ENCODE measurements at regions not wholly inside any gene's neighbourhood (a gene's known extent, or its start where the extent isn't known, plus 50 kb on each side); places are given as distances from the start of the nearest gene placed in this dataset.

GRCh38 chr21:23245255-23245654 is 2247.0 kb downstream of the NCAM2 start:
- DNase-seq (ENCODE audit: low spot score in 2 of 2): no peak
- no peak for TF ChIP-seq POLR2A (IDR thresholded peaks at IDR 0.05)
- TF ChIP-seq, protein P1, sequence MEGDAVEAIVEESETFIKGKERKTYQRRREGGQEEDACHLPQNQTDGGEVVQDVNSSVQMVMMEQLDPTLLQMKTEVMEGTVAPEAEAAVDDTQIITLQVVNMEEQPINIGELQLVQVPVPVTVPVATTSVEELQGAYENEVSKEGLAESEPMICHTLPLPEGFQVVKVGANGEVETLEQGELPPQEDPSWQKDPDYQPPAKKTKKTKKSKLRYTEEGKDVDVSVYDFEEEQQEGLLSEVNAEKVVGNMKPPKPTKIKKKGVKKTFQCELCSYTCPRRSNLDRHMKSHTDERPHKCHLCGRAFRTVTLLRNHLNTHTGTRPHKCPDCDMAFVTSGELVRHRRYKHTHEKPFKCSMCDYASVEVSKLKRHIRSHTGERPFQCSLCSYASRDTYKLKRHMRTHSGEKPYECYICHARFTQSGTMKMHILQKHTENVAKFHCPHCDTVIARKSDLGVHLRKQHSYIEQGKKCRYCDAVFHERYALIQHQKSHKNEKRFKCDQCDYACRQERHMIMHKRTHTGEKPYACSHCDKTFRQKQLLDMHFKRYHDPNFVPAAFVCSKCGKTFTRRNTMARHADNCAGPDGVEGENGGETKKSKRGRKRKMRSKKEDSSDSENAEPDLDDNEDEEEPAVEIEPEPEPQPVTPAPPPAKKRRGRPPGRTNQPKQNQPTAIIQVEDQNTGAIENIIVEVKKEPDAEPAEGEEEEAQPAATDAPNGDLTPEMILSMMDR (IDR thresholded peaks at IDR 0.05): no peak
- WGBS, 2 donors: 75 to 78% methylated on average over 2 of the region's 2 CpGs
- no peak overlapping the region for H3K4me3 ChIP-seq (ENCODE audit: low read depth, poor library complexity, severe bottlenecking)
- intact Hi-C loops (cut with DNase I; ENCODE audit: low total_unique reads): no loop called here

GRCh38 chr21:23223882-23224281 is 2225.7 kb downstream of the NCAM2 start:
- DNase-seq (ENCODE audit: low spot score in 2 of 2): no peak
- WGBS, 2 donors: 81 to 84% methylated on average over 2 of the region's 2 CpGs
- no peak for TF ChIP-seq POLR2A (IDR thresholded peaks at IDR 0.05)
- TF ChIP-seq, protein P1 (IDR thresholded peaks at IDR 0.05): no peak
- no peak overlapping the region for H3K4me3 ChIP-seq (ENCODE audit: low read depth, poor library complexity, severe bottlenecking)
- intact Hi-C loops (cut with DNase I; ENCODE audit: low total_unique reads): no loop called here

- TF ChIP-seq, protein P1 (IDR thresholded peaks at IDR 0.05): no peak
- TF ChIP-seq POLR2A (IDR thresholded peaks at IDR 0.05): no peak
- H3K4me3 ChIP-seq (ENCODE audit: low read depth, poor library complexity, severe bottlenecking): no peak overlapping the region
- intact Hi-C loops (cut with DNase I; ENCODE audit: low total_unique reads): no loop called here
- DNase-seq (ENCODE audit: low spot score in 2 of 2): no peak
- WGBS, 2 donors: 48 to 59% methylated on average over 1 of the region's 1 CpG
Observed at GRCh38 chr21:23218667-23219066, 2220.5 kb downstream of the NCAM2 start.

DNA sequence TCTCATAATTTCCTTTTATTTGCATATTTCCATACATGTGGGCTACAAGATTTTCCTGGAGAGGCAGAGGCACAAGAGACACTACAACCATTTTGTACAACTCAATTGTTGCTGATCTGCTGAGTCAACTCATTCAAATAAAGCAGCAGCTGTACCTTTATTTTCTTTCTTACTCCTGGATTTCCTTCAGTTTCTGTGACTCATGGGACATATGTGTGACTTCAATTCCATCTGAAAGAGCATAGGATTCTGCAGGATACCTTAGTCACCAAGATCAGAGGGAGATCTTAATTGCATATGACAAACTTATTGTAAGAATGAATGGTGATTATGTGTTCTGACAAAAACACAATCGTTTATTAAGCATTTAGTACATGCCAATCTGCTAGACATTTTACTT is 2219.4 kb downstream of the NCAM2 start:
- no peak for DNase-seq (ENCODE audit: low spot score in 2 of 2)
- TF ChIP-seq POLR2A (IDR thresholded peaks at IDR 0.05): no peak
- TF ChIP-seq, protein P1 (IDR thresholded peaks at IDR 0.05): no peak
- intact Hi-C loops (cut with DNase I; ENCODE audit: low total_unique reads): no loop called here
- H3K4me3 ChIP-seq (ENCODE audit: low read depth, poor library complexity, severe bottlenecking): no peak overlapping the region
- 65 to 81% methylated on average over 1 of the region's 1 CpG for WGBS, 2 donors

DNA sequence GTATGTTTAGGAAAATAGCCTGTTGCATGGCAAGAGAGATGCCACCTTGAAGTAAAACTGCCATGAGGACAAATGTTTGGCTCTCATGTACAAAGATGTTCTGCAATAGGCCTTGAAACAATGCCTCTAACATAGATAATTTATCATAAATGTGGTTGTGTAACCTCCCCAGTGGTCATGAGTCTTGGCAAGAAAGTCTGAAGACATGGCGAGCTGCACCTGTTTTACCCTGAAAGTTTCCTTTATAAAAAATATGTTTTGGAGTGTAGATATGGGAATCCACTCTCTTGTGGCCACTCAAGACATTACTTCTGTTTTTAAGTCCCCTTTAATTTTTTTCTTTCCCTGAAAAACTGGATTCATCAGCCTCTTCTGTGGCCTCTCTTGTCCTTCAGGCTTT is 2217.1 kb downstream of the NCAM2 start:
- 82 to 96% methylated on average over 1 of the region's 1 CpG for WGBS, 2 donors
- TF ChIP-seq, protein P1 (IDR thresholded peaks at IDR 0.05): no peak
- no peak for TF ChIP-seq POLR2A (IDR thresholded peaks at IDR 0.05)
- intact Hi-C loops (cut with DNase I; ENCODE audit: low total_unique reads): no loop called here
- no peak overlapping the region for H3K4me3 ChIP-seq (ENCODE audit: low read depth, poor library complexity, severe bottlenecking)
- DNase-seq (ENCODE audit: low spot score in 2 of 2): no peak

Measured in lower leg skin (tissue), 4 donors.